ENCODE measurements at regions not wholly inside any gene's neighbourhood (a gene's known extent, or its start where the extent isn't known, plus 50 kb on each side); places are given as distances from the start of the nearest gene placed in this dataset.
"Not testable (repeated sequence)": the region's sequence is repeated elsewhere in the genome, so short reads cannot be mapped to it uniquely, and the experiment has no call there.

GRCh38 chr7:131628634-131629033 lies 72.2 kb upstream of the PODXL start:
- 68 to 83% (median 81%) methylated on average over 8 of the region's 8 CpGs for WGBS, 3 donors
- Histone ChIP-seq H3K36me3 (ENCODE audit: control insufficient read depth in 3 of 3, insufficient read depth in 2 of 3, low read depth in 1 of 3, low read length in 3 of 3) (no peaks in the 10 kb centered on the region), H3K4me3 (ENCODE audit: low read depth in 1 of 3, low read length in 3 of 3) (no peak overlapping the region), H3K4me1 (ENCODE audit: control insufficient read depth in 3 of 3, insufficient read depth in 2 of 3, low read depth in 1 of 3, low read length in 2 of 3) (no peaks in the 10 kb centered on the region), H3K27ac (ENCODE audit: low read depth in 1 of 3, low read length in 2 of 3) (no peak overlapping the region), H3K27me3 (ENCODE audit: control insufficient read depth in 3 of 3, insufficient read depth in 3 of 3, low read length in 3 of 3) (peaks cover 0 to 3% (median 3%) of the 10 kb centered on the region in 3 donors), H3K9me3 (ENCODE audit: control insufficient read depth in 2 of 2, insufficient read depth in 1 of 2, low read depth in 1 of 2, low read length in 1 of 2) (no peaks in the 10 kb centered on the region)
- FAIRE-seq (no peak), DNase-seq (no peak)

GRCh38 chr7:131627735-131628190 lies 71.3 kb upstream of the PODXL start:
- Histone ChIP-seq H3K27me3 (ENCODE audit: control insufficient read depth in 3 of 3, insufficient read depth in 3 of 3, low read length in 3 of 3) (peaks cover 0 to 9% (median 3%) of the 10 kb centered on the region in 3 donors), H3K4me3 (ENCODE audit: low read depth in 1 of 3, low read length in 3 of 3) (no peak overlapping the region), H3K36me3 (ENCODE audit: control insufficient read depth in 3 of 3, insufficient read depth in 2 of 3, low read depth in 1 of 3, low read length in 3 of 3) (no peaks in the 10 kb centered on the region), H3K27ac (ENCODE audit: low read depth in 1 of 3, low read length in 2 of 3) (no peak overlapping the region), H3K4me1 (ENCODE audit: control insufficient read depth in 3 of 3, insufficient read depth in 2 of 3, low read depth in 1 of 3, low read length in 2 of 3) (no peaks in the 10 kb centered on the region), H3K9me3 (ENCODE audit: control insufficient read depth in 2 of 2, insufficient read depth in 1 of 2, low read depth in 1 of 2, low read length in 1 of 2) (no peaks in the 10 kb centered on the region)
- FAIRE-seq = no peak
- WGBS, 3 donors = 32 to 41% (median 34%) methylated on average over 6 of the region's 6 CpGs
- DNase-seq = peak; percentile 20 to 26

DNA sequence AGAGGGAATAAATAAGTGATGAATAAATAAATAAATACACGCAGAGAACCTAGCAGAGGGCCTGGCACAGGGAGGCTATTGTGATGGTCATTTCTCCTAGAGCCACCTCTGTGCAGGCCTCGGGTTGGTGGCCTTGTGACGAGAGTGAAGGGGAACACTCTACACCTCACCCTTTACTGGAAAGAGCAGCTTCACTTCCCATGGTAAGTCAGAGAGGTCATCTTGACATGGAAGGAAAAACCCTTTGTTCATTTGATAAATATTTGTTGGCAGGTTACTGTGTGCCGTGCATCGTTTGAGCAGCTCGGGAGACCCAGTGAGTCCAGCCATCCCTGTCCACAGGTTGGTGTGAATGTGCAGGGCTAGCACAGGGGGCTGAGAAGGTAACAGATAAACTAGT lies 70.2 kb upstream of the PODXL start:
- Histone ChIP-seq H3K27ac (ENCODE audit: low read depth in 1 of 3, low read length in 2 of 3) (no peak overlapping the region), H3K4me3 (ENCODE audit: low read depth in 1 of 3, low read length in 3 of 3) (no peak overlapping the region), H3K9me3 (ENCODE audit: control insufficient read depth in 2 of 2, insufficient read depth in 1 of 2, low read depth in 1 of 2, low read length in 1 of 2) (no peaks in the 10 kb centered on the region), H3K4me1 (ENCODE audit: control insufficient read depth in 3 of 3, insufficient read depth in 2 of 3, low read depth in 1 of 3, low read length in 2 of 3) (no peaks in the 10 kb centered on the region), H3K36me3 (ENCODE audit: control insufficient read depth in 3 of 3, insufficient read depth in 2 of 3, low read depth in 1 of 3, low read length in 3 of 3) (no peaks in the 10 kb centered on the region), H3K27me3 (ENCODE audit: control insufficient read depth in 3 of 3, insufficient read depth in 3 of 3, low read length in 3 of 3) (peaks cover 0 to 9% (median 3%) of the 10 kb centered on the region in 3 donors)
- WGBS, 3 donors = 86 to 89% (median 89%) methylated on average over 6 of the region's 6 CpGs
- no peak for FAIRE-seq
- DNase-seq = no peak

DNA sequence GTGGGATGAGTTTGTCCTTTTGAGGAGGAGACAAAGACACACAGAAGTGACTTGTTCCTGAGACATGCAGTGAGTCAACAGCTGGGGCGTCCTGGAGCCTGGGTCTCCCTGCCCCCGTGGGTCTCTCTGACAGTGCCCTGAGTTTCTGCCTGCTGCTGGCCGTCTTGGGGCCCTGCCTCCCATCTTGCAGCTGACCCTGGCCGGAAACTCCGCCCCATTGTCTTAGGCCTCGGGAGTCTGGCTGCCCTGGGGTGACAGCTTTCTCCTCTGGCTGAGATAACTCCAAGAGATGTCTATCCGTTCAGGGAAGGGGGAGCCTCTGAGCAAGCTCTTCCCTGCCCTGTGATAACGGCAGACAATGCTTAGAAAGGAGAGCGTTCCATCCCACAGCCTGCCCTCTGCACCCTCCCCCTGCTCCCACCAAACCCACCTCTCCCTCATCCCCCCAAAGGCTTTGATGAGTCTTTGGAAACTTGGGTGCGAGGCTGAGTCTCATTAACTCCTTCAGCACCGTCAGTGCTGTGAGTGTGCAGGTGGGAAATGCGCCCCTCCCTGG lies 69.5 kb upstream of the PODXL start:
- no peak overlapping the region for H3K4me3 ChIP-seq (ENCODE audit: low read depth in 1 of 3, low read length in 3 of 3)
- H3K36me3 ChIP-seq (ENCODE audit: control insufficient read depth in 3 of 3, insufficient read depth in 2 of 3, low read depth in 1 of 3, low read length in 3 of 3) = no peaks in the 10 kb centered on the region
- no peak overlapping the region for H3K27ac ChIP-seq (ENCODE audit: low read depth in 1 of 3, low read length in 2 of 3)
- DNase-seq = no peak
- H3K4me1 ChIP-seq (ENCODE audit: control insufficient read depth in 3 of 3, insufficient read depth in 2 of 3, low read depth in 1 of 3, low read length in 2 of 3) = no peaks in the 10 kb centered on the region
- WGBS, 3 donors = 45 to 53% (median 47%) methylated on average over 12 of the region's 12 CpGs
- H3K27me3 ChIP-seq (ENCODE audit: control insufficient read depth in 3 of 3, insufficient read depth in 3 of 3, low read length in 3 of 3) = peaks cover 0 to 9% (median 3%) of the 10 kb centered on the region in 3 donors
- no peaks in the 10 kb centered on the region for H3K9me3 ChIP-seq (ENCODE audit: control insufficient read depth in 2 of 2, insufficient read depth in 1 of 2, low read depth in 1 of 2, low read length in 1 of 2)
- FAIRE-seq = no peak

DNA sequence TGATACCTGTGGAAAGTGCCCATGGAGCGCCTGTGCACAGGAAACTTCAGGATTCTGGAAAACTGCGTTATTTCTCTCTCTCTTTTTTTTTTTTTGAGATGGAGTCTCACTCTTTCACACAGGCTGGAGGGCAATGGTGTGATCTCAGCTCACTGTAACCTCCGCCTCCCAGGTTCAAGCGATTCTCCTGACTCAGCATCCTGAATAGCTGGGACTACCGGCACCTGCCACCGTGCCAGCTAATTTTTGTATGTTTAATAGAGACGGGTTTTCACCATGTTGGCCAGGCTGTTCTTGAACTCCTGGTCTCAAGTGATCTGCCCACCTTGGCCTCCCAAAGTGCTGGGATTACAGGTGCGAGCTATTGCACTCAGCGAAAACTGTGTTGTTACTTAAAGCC lies 68.9 kb upstream of the PODXL start:
- not testable (repeated sequence) for H3K4me3 ChIP-seq (ENCODE audit: low read depth in 1 of 3, low read length in 3 of 3); H3K9me3 ChIP-seq (ENCODE audit: control insufficient read depth in 2 of 2, insufficient read depth in 1 of 2, low read depth in 1 of 2, low read length in 1 of 2); DNase-seq; H3K27me3 ChIP-seq (ENCODE audit: control insufficient read depth in 3 of 3, insufficient read depth in 3 of 3, low read length in 3 of 3); H3K27ac ChIP-seq (ENCODE audit: low read depth in 1 of 3, low read length in 2 of 3); H3K4me1 ChIP-seq (ENCODE audit: control insufficient read depth in 3 of 3, insufficient read depth in 2 of 3, low read depth in 1 of 3, low read length in 2 of 3); H3K36me3 ChIP-seq (ENCODE audit: control insufficient read depth in 3 of 3, insufficient read depth in 2 of 3, low read depth in 1 of 3, low read length in 3 of 3); FAIRE-seq
- WGBS, 3 donors = 88 to 92% (median 88%) methylated on average over 9 of the region's 9 CpGs

- FAIRE-seq (no peak), DNase-seq (no peak)
- Histone ChIP-seq H3K27ac (ENCODE audit: low read depth in 1 of 3, low read length in 2 of 3) (no peak overlapping the region), H3K9me3 (ENCODE audit: control insufficient read depth in 2 of 2, insufficient read depth in 1 of 2, low read depth in 1 of 2, low read length in 1 of 2) (no peaks in the 10 kb centered on the region), H3K27me3 (ENCODE audit: control insufficient read depth in 3 of 3, insufficient read depth in 3 of 3, low read length in 3 of 3) (peaks cover 0 to 6% (median 0%) of the 10 kb centered on the region in 3 donors), H3K36me3 (ENCODE audit: control insufficient read depth in 3 of 3, insufficient read depth in 2 of 3, low read depth in 1 of 3, low read length in 3 of 3) (no peaks in the 10 kb centered on the region), H3K4me3 (ENCODE audit: low read depth in 1 of 3, low read length in 3 of 3) (no peak overlapping the region), H3K4me1 (ENCODE audit: control insufficient read depth in 3 of 3, insufficient read depth in 2 of 3, low read depth in 1 of 3, low read length in 2 of 3) (peaks cover 0 to 5% (median 0%) of the 10 kb centered on the region in 3 donors)
- 81 to 85% (median 83%) methylated on average over 7 of the region's 7 CpGs for WGBS, 3 donors
Observed at GRCh38 chr7:131624536-131624935, 68.1 kb upstream of the PODXL start.

DNA sequence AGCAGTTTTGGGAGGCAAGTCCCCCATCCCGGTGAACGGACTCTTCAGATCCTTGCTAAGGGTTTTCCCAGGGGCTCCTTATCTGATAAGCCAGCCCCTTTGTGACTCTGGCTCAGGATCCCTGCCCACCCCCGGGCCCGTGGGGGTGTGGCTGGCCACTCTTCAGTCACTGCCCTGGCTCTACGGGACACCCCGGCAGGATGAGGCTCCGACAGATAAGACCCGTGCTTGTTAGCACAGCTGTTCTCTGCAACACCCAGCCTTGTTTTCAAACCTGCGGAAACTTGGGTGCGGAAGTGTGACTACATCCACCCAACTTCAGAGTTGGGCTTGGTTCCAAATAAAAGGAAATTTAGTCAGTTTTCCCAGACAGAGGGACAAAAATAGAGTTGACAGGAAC lies 66.7 kb upstream of the PODXL start:
- Histone ChIP-seq H3K4me3 (ENCODE audit: low read depth in 1 of 3, low read length in 3 of 3) (no peak overlapping the region), H3K9me3 (ENCODE audit: control insufficient read depth in 2 of 2, insufficient read depth in 1 of 2, low read depth in 1 of 2, low read length in 1 of 2) (no peaks in the 10 kb centered on the region), H3K4me1 (ENCODE audit: control insufficient read depth in 3 of 3, insufficient read depth in 2 of 3, low read depth in 1 of 3, low read length in 2 of 3) (peaks cover 0 to 8% (median 0%) of the 10 kb centered on the region in 3 donors), H3K27me3 (ENCODE audit: control insufficient read depth in 3 of 3, insufficient read depth in 3 of 3, low read length in 3 of 3) (peaks cover 0 to 6% (median 0%) of the 10 kb centered on the region in 3 donors), H3K27ac (ENCODE audit: low read depth in 1 of 3, low read length in 2 of 3) (peak overlapping the region in 1 of 3 donors; percentile 8), H3K36me3 (ENCODE audit: control insufficient read depth in 3 of 3, insufficient read depth in 2 of 3, low read depth in 1 of 3, low read length in 3 of 3) (no peaks in the 10 kb centered on the region)
- DNase-seq (peak; percentile 25 to 37), FAIRE-seq (no peak)
- 18 to 32% (median 20%) methylated on average over 10 of the region's 10 CpGs for WGBS, 3 donors

DNA sequence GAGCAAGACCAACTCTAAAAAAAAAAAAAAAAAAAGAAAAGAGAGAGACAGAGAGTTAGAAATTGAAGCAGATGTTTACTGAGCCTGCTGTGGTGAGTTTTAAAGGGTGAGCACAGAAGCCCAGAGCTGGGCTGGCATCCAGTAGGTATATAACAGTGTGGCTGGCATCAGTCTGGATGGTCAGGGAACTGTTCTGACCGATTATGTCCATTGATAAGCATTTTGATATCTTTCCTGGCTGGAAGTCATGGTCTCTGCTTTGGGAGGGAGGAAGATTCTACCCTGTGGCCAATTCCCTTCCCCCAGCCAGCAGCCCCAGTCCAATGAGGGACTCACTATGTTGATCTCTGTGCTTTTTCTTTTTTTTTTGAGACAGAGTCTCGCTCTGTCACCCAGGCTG lies 65.2 kb upstream of the PODXL start:
- H3K36me3 ChIP-seq (ENCODE audit: control insufficient read depth in 3 of 3, insufficient read depth in 2 of 3, low read depth in 1 of 3, low read length in 3 of 3) = no peaks in the 10 kb centered on the region
- peaks cover 0 to 6% (median 0%) of the 10 kb centered on the region in 3 donors for H3K27me3 ChIP-seq (ENCODE audit: control insufficient read depth in 3 of 3, insufficient read depth in 3 of 3, low read length in 3 of 3)
- no peak overlapping the region for H3K27ac ChIP-seq (ENCODE audit: low read depth in 1 of 3, low read length in 2 of 3)
- FAIRE-seq = no peak
- no peak overlapping the region for H3K4me3 ChIP-seq (ENCODE audit: low read depth in 1 of 3, low read length in 3 of 3)
- no peak for DNase-seq
- H3K9me3 ChIP-seq (ENCODE audit: control insufficient read depth in 2 of 2, insufficient read depth in 1 of 2, low read depth in 1 of 2, low read length in 1 of 2) = no peaks in the 10 kb centered on the region
- peaks cover 0 to 8% (median 0%) of the 10 kb centered on the region in 3 donors for H3K4me1 ChIP-seq (ENCODE audit: control insufficient read depth in 3 of 3, insufficient read depth in 2 of 3, low read depth in 1 of 3, low read length in 2 of 3)
- 41 to 49% (median 46%) methylated on average over 2 of the region's 2 CpGs for WGBS, 3 donors

Measured in small intestine (tissue), 7 donors.